NCI-H69 (cell line): ENCODE measurements at regions not wholly inside any gene's neighbourhood (a gene's known extent, or its start where the extent isn't known, plus 50 kb on each side); places are given as distances from the start of the nearest gene placed in this dataset.

Experiments used
- DNase-seq: peaks from one replicate; lab custom pipeline; 2025; lab: John Stamatoyannopoulos, UW

GRCh38 chr21:27173053-27173452 is 206.2 kb upstream of the ADAMTS5 start:
- no peak for DNase-seq

- DNase-seq: no peak
Observed at GRCh38 chr21:27171707-27172106, 204.8 kb upstream of the ADAMTS5 start.

- no peak for DNase-seq
Observed at GRCh38 chr21:27168084-27168483, 201.2 kb upstream of the ADAMTS5 start.

- DNase-seq: no peak
Observed at GRCh38 chr21:27164208-27165177, 197.6 kb upstream of the ADAMTS5 start.

- no peak for DNase-seq
Observed at GRCh38 chr21:27158967-27159366, 192.1 kb upstream of the ADAMTS5 start.

- no peak for DNase-seq
Observed at GRCh38 chr21:27157097-27157496, 190.2 kb upstream of the ADAMTS5 start.

- DNase-seq: no peak
Observed at GRCh38 chr21:27156666-27157065, 189.8 kb upstream of the ADAMTS5 start.

GRCh38 chr21:27155130-27155500 is 188.2 kb upstream of the ADAMTS5 start:
- DNase-seq: no peak

GRCh38 chr21:27154451-27155129 is 187.7 kb upstream of the ADAMTS5 start:
- DNase-seq: no peak

GRCh38 chr21:27152996-27153395 is 186.1 kb upstream of the ADAMTS5 start:
- DNase-seq: no peak

- DNase-seq: no peak
Observed at GRCh38 chr21:27149034-27149433, 182.1 kb upstream of the ADAMTS5 start.

- DNase-seq: no peak
Observed at GRCh38 chr21:27146268-27146667, 179.4 kb upstream of the ADAMTS5 start.

GRCh38 chr21:27145134-27145798 is 178.4 kb upstream of the ADAMTS5 start:
- DNase-seq: no peak

GRCh38 chr21:27143476-27143875 is 176.6 kb upstream of the ADAMTS5 start:
- no peak for DNase-seq

GRCh38 chr21:27139526-27139925 is 172.6 kb upstream of the ADAMTS5 start:
- no peak for DNase-seq

GRCh38 chr21:27134516-27134915 is 167.6 kb upstream of the ADAMTS5 start:
- DNase-seq: peak; percentile 28

GRCh38 chr21:27132266-27132665 is 165.4 kb upstream of the ADAMTS5 start:
- no peak for DNase-seq

GRCh38 chr21:27130154-27130553 is 163.3 kb upstream of the ADAMTS5 start:
- DNase-seq: no peak

- DNase-seq: no peak
Observed at GRCh38 chr21:27129694-27130093, 162.8 kb upstream of the ADAMTS5 start.

GRCh38 chr21:27129215-27129614 is 162.3 kb upstream of the ADAMTS5 start:
- DNase-seq: no peak

- no peak for DNase-seq
Observed at GRCh38 chr21:27126140-27126539, 159.3 kb upstream of the ADAMTS5 start.

GRCh38 chr21:27122686-27123085 is 155.8 kb upstream of the ADAMTS5 start:
- DNase-seq: no peak

- DNase-seq: no peak
Observed at GRCh38 chr21:27114111-27114510, 147.2 kb upstream of the ADAMTS5 start.
